Adrenal gland (tissue), 9 donors: ENCODE measurements at regions not wholly inside any gene's neighbourhood (a gene's known extent, or its start where the extent isn't known, plus 50 kb on each side); places are given as distances from the start of the nearest gene placed in this dataset.
"Not testable (repeated sequence)": the region's sequence is repeated elsewhere in the genome, so short reads cannot be mapped to it uniquely, and the experiment has no call there.

Experiments used
- DNase-seq, 7 donors: peaks; one replicate each; pipeline ENCODE4 v3.0.0-alpha.2; 2019 to 2020
- H3K27ac ChIP-seq, 5 donors: fragments of 200-600 bp; sonication (generic) in 4 of 5; 1 replicate in 3 of 5; 2 replicates in 2 of 5; pipeline versions ENCODE4 v1.5.1 to v1.8.0; 2016 to 2020; ENCODE audit warnings: mild to moderate bottlenecking in 1 of 5
- H3K27me3 ChIP-seq: fragments of 200-600 bp; 2 replicates; pipeline ENCODE4 v1.8.0; 2021
- H3K36me3 ChIP-seq, 2 donors: fragments of 200-600 bp; replicated peaks in 1 of 2; 1 replicate in 1 of 2; 2 replicates in 1 of 2; pipeline versions ENCODE4 v1.5.1 to v1.8.0; 2018 to 2022
- H3K4me1 ChIP-seq, 2 donors: fragments of 200-600 bp; replicated peaks in 1 of 2; 1 replicate in 1 of 2; 2 replicates in 1 of 2; pipeline versions ENCODE4 v1.5.1 to v1.8.0; 2018 to 2021
- H3K4me3 ChIP-seq, 4 donors: fragments of 200-600 bp; sonication (generic) in 3 of 4; one replicate each; pipeline ENCODE4 v1.5.1; 2016 to 2018
- H3K9me3 ChIP-seq, 3 donors: fragments of 200-600 bp; sonication (generic) in 1 of 3; replicated peaks in 1 of 3; 1 replicate in 2 of 3; 2 replicates in 1 of 3; pipeline versions ENCODE4 v1.5.1 to v1.8.0; 2016 to 2021
- POLR2A ChIP-seq, 2 donors: fragments of 450-650 bp; IDR thresholded peaks; one replicate each; pipeline ENCODE4 v1.6.1; 2017; ENCODE audit warnings: antibody characterized with exemption in 2 of 2, mild to moderate bottlenecking in 2 of 2, moderate library complexity in 1 of 2
- WGBS, 4 donors: extraction: QIAGEN DNeasy Blood & Tissue Kit in 2 of 4; methylation state at CpG; one replicate each; pipeline versions ENCODE4 v1.1.5 to v1.1.7; 2013 to 2017; 5-methylcytosine and 5-hydroxymethylcytosine counted together
- intact Hi-C, 2 donors: fragments of 100-400 bp; cut with DNase I; formaldehyde crosslinking; loops; one replicate each; pipeline versions ENCODE4 v1.14.1 to v1.15.0; 2022 to 2023
- TF ChIP-seq, protein P1 (sequence below), 6 experiments: fragments of 450-650 bp in 4 of 6; fragments of 200-600 bp in 2 of 6; sonication (generic) in 1 of 6; IDR thresholded peaks; 1 replicate in 5 of 6; 2 replicates in 1 of 6; pipeline versions ENCODE4 v1.5.1 to v1.8.0; 2016 to 2021; ENCODE audit warnings: antibody characterized with exemption in 6 of 6, mild to moderate bottlenecking in 2 of 6, moderate library complexity in 1 of 6
- donor health status: healthy with polysubstance abuse.
- donor health status: Bipolar disorder and iron deficiency.
- donor health status: DM: yes; HTN: yes; CAD: no.
- donor health status: DM: no; HTN: no; CAD: no.
- donor health status: DM: no; HTN: no; CAD: no.

DNA sequence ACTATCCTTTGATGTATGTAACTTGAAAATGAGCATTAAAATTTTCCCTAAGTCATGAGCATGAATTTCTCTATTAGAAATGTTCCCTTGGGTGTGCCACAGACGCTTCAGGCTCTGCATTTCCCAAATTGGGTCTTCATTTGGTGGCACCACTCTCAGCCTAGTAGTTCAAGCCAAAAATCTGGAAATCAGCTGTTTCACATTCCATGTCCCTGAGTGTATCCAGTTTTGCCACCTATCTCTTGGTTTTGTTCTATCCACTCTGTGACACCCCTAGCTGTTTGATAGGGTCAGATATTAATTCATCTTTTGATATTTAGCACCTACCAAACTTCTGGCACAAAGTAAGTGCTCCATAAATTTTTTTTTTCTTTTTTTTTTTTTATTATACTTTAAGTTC lies 89.5 kb upstream of the DPH5 start:
- WGBS, 4 donors = 77 to 88% (median 79%) methylated on average over 1 of the region's 1 CpG
- H3K4me3 ChIP-seq = no peak overlapping the region
- intact Hi-C loops = no loop called here

DNA sequence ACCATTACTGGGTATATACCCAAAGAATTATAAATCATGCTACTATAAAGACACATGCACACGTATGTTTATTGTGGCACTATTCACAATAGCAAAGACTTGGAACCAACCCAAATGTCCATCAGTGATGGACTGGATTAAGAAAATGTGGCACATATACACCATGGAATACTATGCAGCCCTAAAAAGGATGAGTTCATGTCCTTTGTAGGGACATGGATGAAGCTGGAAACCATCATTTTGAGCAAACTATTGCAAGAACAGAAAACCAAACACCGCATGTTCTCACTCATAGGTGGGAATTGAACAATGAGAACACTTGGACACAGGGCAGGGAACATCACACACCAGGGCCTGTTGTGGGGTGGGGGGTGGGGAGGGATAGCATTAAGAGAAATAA lies 88.5 kb upstream of the DPH5 start:
- H3K4me1 ChIP-seq, H3K9me3 ChIP-seq, H3K27me3 ChIP-seq, H3K27ac ChIP-seq, H3K36me3 ChIP-seq, intact Hi-C loops, H3K4me3 ChIP-seq, DNase-seq: not testable (repeated sequence)
- WGBS, 4 donors = 94 to 97% (median 96%) methylated on average over 2 of the region's 2 CpGs

More for the DNA sequence above, 89.5 kb upstream of the DPH5 start:
- Histone ChIP-seq H3K36me3 (no peaks in the 10 kb centered on the region), H3K4me1 (no peaks in the 10 kb centered on the region), H3K9me3 (no peaks in the 10 kb centered on the region), H3K27ac (no peak overlapping the region), H3K27me3 (no peaks in the 10 kb centered on the region)
- no peak for DNase-seq
- TF ChIP-seq, protein P1, sequence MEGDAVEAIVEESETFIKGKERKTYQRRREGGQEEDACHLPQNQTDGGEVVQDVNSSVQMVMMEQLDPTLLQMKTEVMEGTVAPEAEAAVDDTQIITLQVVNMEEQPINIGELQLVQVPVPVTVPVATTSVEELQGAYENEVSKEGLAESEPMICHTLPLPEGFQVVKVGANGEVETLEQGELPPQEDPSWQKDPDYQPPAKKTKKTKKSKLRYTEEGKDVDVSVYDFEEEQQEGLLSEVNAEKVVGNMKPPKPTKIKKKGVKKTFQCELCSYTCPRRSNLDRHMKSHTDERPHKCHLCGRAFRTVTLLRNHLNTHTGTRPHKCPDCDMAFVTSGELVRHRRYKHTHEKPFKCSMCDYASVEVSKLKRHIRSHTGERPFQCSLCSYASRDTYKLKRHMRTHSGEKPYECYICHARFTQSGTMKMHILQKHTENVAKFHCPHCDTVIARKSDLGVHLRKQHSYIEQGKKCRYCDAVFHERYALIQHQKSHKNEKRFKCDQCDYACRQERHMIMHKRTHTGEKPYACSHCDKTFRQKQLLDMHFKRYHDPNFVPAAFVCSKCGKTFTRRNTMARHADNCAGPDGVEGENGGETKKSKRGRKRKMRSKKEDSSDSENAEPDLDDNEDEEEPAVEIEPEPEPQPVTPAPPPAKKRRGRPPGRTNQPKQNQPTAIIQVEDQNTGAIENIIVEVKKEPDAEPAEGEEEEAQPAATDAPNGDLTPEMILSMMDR (IDR thresholded peaks at IDR 0.05) = no peak
- TF ChIP-seq POLR2A (IDR thresholded peaks at IDR 0.05) = no peak

DNA sequence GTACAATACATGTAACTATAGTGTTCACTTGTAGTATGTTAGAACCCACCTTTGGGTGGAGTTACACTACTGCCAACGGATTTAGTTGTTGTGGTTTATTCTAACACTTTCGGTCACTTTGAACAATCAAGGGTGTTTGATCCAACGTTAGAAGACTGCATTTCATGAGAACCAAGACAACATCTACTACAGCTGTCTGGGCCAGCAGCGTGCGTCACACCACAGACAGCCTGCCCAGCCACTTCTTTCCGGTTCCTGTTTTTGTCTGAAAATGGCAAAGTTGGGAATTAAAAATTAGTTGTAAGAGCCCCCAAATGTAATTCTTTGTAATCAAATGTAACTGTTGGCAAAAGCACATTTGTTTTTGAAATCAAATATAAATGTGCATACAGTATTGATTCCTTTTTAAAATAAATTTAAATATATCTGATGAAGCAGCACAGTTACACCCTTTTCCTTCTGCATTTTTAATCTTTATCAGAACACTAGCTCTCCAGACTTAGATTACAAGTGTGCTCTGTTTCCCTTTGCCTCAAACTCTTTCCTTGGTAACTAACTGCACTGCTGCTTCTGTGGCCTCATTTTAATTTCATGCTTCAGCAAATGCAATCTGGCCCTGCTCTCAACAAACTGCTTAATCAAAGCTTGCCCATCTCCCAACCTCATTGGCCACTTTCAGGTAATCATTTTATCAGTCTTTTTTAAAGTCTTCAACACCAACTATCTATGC lies 86.6 kb upstream of the DPH5 start:
- WGBS, 4 donors = 62 to 74% (median 68%) methylated on average over 6 of the region's 6 CpGs
- intact Hi-C loops = no loop called here
- Histone ChIP-seq H3K4me1 (peaks cover 0 to 7% of the 10 kb centered on the region in 2 donors), H3K4me3 (no peak overlapping the region), H3K9me3 (no peaks in the 10 kb centered on the region), H3K27me3 (no peaks in the 10 kb centered on the region), H3K36me3 (no peaks in the 10 kb centered on the region), H3K27ac (no peak overlapping the region)
- DNase-seq = peak in 5 of 7 donors; percentile 26 to 58 (median 44)
- no peak for TF ChIP-seq POLR2A (IDR thresholded peaks at IDR 0.05)
- TF ChIP-seq, protein P1 (IDR thresholded peaks at IDR 0.05) = no peak

DNA sequence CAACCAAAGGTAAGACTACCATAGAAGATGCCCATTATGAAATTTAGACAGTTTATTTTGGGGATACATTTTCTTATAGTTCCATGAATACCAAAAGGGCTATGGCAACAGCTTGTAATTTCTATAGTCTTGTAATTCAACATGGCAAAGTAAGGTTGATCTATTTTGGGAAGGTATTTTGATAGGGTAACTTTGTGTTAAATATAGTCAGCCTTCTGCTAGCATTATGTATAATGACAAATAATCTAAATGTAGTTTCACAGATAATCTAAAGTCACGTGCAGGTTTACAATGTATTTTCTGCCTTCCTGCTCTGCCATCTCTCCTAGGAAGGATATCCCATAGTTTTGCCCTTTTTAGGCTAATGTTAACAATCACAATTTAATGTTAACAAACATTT lies 85.9 kb upstream of the DPH5 start:
- intact Hi-C loops = no loop called here
- TF ChIP-seq, protein P1 (IDR thresholded peaks at IDR 0.05) = no peak
- TF ChIP-seq POLR2A (IDR thresholded peaks at IDR 0.05) = no peak
- Histone ChIP-seq H3K27ac (no peak overlapping the region), H3K9me3 (no peaks in the 10 kb centered on the region), H3K27me3 (no peaks in the 10 kb centered on the region), H3K4me3 (no peak overlapping the region), H3K4me1 (peaks cover 0 to 13% of the 10 kb centered on the region in 2 donors), H3K36me3 (no peaks in the 10 kb centered on the region)
- no peak for DNase-seq
- WGBS, 4 donors = 79 to 91% (median 85%) methylated on average over 1 of the region's 1 CpG

DNA sequence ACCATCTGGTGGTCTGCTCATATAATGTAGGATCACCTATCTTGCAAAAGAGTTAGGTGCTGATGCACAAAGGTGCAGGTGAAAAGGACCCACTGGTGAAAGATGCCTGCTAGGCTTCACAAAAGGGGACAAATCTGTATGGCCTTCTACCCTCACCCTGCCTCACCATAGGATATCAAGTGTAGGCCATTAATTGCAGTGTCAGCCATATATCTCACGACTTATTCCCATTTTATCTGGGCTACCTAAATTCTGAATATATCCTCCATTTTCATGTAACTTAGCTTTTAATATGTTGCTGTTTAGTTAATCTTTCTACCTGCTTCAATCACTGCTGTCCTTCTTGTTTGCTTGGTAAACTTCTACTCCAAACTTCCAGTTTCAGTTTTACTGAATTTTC lies 84.2 kb upstream of the DPH5 start:
- Histone ChIP-seq H3K4me1 (peaks cover 0 to 22% of the 10 kb centered on the region in 2 donors), H3K9me3 (no peaks in the 10 kb centered on the region), H3K36me3 (no peaks in the 10 kb centered on the region), H3K4me3 (no peak overlapping the region), H3K27me3 (no peaks in the 10 kb centered on the region), H3K27ac (no peak overlapping the region)
- intact Hi-C loops = no loop called here
- DNase-seq = no peak
- TF ChIP-seq POLR2A (IDR thresholded peaks at IDR 0.05) = no peak
- TF ChIP-seq, protein P1 (IDR thresholded peaks at IDR 0.05) = no peak
- WGBS, 4 donors = 91 to 96% (median 94%) methylated on average over 1 of the region's 1 CpG
